ENCODE measurements at regions not wholly inside any gene's neighbourhood (a gene's known extent, or its start where the extent isn't known, plus 50 kb on each side); places are given as distances from the start of the nearest gene placed in this dataset.

- in situ Hi-C loops (cut with HindIII; ENCODE audit: extremely low pct_ligation_motif_present, low pct_unique_long_range_greater_than_20kb) = no loop called here
- H3K27ac ChIP-seq (ENCODE audit: extremely low read length, insufficient read depth, low read length) = no peak overlapping the region
- H3K9me3 ChIP-seq (ENCODE audit: low read length) = no peaks in the 10 kb centered on the region; the same call in 1 of the 2 replicates
- 3% methylated on average over 2 of the region's 2 CpGs for WGBS (ENCODE audit: low lambda C conversion rate)
- H4K20me1 ChIP-seq (ENCODE audit: insufficient read depth, low read length) = no peaks in the 10 kb centered on the region
- H3K4me2 ChIP-seq (ENCODE audit: low read depth, low read length) = no peak overlapping the region
- ATAC-seq (no peak), DNase-seq (ENCODE audit: low spot score) (no peak), FAIRE-seq (no peak)
- TF ChIP-seq, protein P1, sequence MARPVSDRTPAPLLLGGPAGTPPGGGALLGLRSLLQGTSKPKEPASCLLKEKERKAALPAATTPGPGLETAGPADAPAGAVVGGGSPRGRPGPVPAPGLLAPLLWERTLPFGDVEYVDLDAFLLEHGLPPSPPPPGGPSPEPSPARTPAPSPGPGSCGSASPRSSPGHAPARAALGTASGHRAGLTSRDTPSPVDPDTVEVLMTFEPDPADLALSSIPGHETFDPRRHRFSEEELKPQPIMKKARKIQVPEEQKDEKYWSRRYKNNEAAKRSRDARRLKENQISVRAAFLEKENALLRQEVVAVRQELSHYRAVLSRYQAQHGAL (CRISPR knock-in tag; IDR thresholded peaks at IDR 0.05; ENCODE audit: not compliant biosample characterization) = no peak
- TF ChIP-seq ZNF136 (CRISPR knock-in tag; IDR thresholded peaks at IDR 0.05; ENCODE audit: low read depth) = no peak
- TF ChIP-seq, protein P2, sequence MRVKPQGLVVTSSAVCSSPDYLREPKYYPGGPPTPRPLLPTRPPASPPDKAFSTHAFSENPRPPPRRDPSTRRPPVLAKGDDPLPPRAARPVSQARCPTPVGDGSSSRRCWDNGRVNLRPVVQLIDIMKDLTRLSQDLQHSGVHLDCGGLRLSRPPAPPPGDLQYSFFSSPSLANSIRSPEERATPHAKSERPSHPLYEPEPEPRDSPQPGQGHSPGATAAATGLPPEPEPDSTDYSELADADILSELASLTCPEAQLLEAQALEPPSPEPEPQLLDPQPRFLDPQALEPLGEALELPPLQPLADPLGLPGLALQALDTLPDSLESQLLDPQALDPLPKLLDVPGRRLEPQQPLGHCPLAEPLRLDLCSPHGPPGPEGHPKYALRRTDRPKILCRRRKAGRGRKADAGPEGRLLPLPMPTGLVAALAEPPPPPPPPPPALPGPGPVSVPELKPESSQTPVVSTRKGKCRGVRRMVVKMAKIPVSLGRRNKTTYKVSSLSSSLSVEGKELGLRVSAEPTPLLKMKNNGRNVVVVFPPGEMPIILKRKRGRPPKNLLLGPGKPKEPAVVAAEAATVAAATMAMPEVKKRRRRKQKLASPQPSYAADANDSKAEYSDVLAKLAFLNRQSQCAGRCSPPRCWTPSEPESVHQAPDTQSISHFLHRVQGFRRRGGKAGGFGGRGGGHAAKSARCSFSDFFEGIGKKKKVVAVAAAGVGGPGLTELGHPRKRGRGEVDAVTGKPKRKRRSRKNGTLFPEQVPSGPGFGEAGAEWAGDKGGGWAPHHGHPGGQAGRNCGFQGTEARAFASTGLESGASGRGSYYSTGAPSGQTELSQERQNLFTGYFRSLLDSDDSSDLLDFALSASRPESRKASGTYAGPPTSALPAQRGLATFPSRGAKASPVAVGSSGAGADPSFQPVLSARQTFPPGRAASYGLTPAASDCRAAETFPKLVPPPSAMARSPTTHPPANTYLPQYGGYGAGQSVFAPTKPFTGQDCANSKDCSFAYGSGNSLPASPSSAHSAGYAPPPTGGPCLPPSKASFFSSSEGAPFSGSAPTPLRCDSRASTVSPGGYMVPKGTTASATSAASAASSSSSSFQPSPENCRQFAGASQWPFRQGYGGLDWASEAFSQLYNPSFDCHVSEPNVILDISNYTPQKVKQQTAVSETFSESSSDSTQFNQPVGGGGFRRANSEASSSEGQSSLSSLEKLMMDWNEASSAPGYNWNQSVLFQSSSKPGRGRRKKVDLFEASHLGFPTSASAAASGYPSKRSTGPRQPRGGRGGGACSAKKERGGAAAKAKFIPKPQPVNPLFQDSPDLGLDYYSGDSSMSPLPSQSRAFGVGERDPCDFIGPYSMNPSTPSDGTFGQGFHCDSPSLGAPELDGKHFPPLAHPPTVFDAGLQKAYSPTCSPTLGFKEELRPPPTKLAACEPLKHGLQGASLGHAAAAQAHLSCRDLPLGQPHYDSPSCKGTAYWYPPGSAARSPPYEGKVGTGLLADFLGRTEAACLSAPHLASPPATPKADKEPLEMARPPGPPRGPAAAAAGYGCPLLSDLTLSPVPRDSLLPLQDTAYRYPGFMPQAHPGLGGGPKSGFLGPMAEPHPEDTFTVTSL (CRISPR knock-in tag; IDR thresholded peaks at IDR 0.05; ENCODE audit: borderline replicate concordance) = no peak
- TF ChIP-seq ZNF331 (CRISPR knock-in tag; IDR thresholded peaks at IDR 0.05) = no peak
- TF ChIP-seq CBFB (CRISPR knock-in tag; IDR thresholded peaks at IDR 0.05) = no peak
- TF ChIP-seq ZNF740 (CRISPR knock-in tag; IDR thresholded peaks at IDR 0.05) = no peak
- TF ChIP-seq ZNF18 (CRISPR knock-in tag; IDR thresholded peaks at IDR 0.05; ENCODE audit: insufficient replicate concordance) = no peak
- no peaks in the 10 kb centered on the region for H3K79me2 ChIP-seq (ENCODE audit: insufficient read depth, low read length)
- BruUV-seq (replicated peaks) = no TSS peak
- no peaks in the 10 kb centered on the region for H3K36me3 ChIP-seq (replicated peaks in 1 of 2; ENCODE audit: control insufficient read depth in 1 of 2, insufficient read depth in 2 of 2, low read length in 2 of 2)
- POLR2A ChIA-PET = no interaction called here
- no peak overlapping the region for H2AFZ ChIP-seq (ENCODE audit: low read length)
- H3K9ac ChIP-seq (ENCODE audit: insufficient read depth, low read depth, low read length) = no peak overlapping the region
- intact Hi-C loops (cut with micrococcal nuclease; ENCODE audit: unreplicated experiment) = no loop called here
- H3K4me3 ChIP-seq (replicated peaks in 1 of 3; ENCODE audit: insufficient read depth in 1 of 3, low read depth in 2 of 3, low read length in 3 of 3) = no peak overlapping the region
- CTCF ChIA-PET (ENCODE audit: low intra/inter-chr PET ratio, low total read pairs) = no interaction called here
- no peaks in the 10 kb centered on the region for H3K4me1 ChIP-seq (ENCODE audit: insufficient read depth, low read length)
- no peaks in the 10 kb centered on the region for H3K27me3 ChIP-seq (ENCODE audit: control insufficient read depth in 1 of 2, insufficient read depth in 2 of 2, low read length in 2 of 2)
These were observed 86.1 kb downstream of the EDNRB start for GRCh38 chr13:77832339-77833100.
